C4-2B (cell line): ENCODE measurements at regions not wholly inside any gene's neighbourhood (a gene's known extent, or its start where the extent isn't known, plus 50 kb on each side); places are given as distances from the start of the nearest gene placed in this dataset.

Source experiments
- ZFX ChIP-seq: fragments of 450-650 bp; IDR thresholded peaks from 2 replicates; pipeline ENCODE4 v1.6.1; 2017
- TF ChIP-seq, protein P1 (sequence below): fragments of 450-650 bp; conservative IDR thresholded peaks from 2 replicates; pipeline ENCODE4 v1.5.1; 2017; ENCODE audit warnings: mild to moderate bottlenecking

DNA sequence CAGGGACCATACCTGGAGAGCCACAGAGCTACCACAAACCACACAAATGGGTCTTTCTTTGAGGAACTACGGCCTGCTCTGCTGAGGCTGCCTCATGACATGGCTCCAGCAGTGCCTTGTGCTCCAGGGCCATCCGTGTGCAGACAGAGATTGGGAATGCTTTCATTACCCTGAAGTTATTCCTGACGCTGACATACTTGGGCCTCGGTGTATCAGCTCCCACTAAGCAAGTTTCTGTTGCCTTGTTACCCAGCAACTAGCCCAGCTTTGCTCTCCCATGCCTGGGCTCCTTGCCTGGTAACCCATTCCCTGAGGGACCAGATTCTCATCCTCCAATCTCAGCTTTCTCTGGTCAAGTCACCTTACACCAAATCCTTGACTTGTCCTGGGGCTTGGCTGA lies 80.3 kb upstream of the FZD7 start:
- TF ChIP-seq, protein P1, sequence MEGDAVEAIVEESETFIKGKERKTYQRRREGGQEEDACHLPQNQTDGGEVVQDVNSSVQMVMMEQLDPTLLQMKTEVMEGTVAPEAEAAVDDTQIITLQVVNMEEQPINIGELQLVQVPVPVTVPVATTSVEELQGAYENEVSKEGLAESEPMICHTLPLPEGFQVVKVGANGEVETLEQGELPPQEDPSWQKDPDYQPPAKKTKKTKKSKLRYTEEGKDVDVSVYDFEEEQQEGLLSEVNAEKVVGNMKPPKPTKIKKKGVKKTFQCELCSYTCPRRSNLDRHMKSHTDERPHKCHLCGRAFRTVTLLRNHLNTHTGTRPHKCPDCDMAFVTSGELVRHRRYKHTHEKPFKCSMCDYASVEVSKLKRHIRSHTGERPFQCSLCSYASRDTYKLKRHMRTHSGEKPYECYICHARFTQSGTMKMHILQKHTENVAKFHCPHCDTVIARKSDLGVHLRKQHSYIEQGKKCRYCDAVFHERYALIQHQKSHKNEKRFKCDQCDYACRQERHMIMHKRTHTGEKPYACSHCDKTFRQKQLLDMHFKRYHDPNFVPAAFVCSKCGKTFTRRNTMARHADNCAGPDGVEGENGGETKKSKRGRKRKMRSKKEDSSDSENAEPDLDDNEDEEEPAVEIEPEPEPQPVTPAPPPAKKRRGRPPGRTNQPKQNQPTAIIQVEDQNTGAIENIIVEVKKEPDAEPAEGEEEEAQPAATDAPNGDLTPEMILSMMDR = no peak
- TF ChIP-seq ZFX = no peak
